ENCODE measurements at regions not wholly inside any gene's neighbourhood (a gene's known extent, or its start where the extent isn't known, plus 50 kb on each side); places are given as distances from the start of the nearest gene placed in this dataset.
A peak's percentile ranks its signal among the peaks of the same experiment; 100 is the strongest.

DNA sequence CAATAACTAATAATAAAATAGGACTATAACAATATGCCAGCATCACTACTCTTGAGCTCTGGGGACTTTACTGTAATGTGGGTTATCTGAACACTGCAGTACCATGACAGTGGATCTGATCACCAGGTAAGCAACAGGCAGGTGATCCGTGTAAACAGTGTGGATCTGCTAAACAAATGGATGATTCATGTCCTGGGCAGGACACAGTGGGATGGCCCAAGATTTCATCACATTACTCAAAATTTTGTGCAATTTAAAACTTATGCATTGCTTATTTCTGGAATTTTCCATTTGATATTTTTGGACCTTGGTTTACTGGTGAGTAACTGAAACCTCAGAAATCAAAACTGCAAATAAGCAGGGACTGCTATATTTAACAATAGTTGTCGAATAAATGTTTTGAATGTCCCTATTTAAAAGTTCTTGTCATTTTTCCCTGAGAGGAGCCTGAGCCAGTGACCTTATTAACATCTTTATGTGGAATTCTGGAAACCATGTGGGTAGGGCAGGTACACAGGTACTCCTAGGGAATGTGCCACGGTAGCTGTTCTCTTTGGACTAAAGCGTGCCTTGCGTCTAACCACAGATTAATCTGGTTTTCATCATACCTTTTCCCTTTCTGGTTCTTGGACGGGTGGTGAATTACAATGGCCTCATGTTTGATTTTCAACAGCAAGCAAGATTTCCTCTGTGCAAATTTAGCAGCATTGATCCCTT is 214.5 kb upstream of the SASH1 start:
- DNase-seq: no peak

DNA sequence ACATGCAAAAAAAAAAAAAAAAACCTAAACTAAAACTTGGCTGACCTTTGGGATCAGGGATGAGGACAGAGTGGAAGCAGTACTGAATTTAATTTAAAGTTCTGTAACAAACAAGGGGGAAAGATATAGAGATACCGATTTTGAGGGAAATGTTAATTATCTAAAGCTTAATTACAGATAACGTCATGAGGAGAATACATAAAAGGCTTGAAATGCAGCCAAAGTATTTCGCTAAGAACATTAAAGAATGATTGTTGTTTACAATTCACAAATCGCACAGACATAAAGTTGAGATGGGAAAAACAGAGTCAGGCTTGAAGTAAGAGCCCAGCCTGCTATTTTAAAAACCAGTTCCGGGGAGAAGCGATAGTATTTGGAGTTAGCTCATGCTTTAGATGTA is 208.0 kb upstream of the SASH1 start:
- DNase-seq: no peak

DNA sequence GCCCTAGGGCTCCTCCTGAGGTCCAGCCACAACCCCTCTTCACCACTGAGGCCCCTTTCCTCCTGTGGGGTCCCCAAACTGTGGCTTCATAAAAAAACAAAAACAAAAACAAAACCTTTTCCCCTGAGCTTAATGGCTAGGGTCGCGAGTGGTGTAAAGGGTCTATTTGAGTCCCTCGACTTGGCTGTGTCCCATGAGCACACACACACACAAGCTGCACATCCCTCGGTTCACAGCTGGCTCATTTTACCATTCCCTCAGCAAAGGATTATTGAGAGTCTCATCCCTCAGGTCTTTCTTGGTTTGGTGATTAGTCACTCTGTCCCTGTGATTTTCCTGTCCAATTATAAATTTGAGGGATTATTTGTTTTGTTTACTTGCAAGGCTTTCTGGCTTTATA is 206.1 kb upstream of the SASH1 start:
- DNase-seq: no peak

DNA sequence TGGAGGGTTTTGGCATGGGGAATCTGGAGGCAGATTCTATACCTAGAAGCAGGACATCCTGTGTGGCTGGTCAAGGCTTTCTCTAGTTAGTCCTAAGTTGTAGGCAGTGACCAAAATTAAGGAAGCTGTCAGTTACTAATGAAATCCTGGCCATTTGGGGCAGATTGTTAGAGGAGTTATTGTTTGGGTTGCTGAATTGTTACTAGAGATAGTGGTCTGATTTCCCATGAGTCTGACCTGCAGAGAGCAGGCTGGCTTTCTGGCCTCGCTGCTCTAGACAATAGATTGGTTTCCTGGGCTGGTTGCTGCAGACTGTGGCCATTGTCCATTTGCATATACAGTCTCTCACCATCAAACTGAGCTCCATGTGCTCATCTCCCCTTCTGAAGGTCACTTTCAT is 205.0 kb upstream of the SASH1 start:
- DNase-seq: no peak

DNA sequence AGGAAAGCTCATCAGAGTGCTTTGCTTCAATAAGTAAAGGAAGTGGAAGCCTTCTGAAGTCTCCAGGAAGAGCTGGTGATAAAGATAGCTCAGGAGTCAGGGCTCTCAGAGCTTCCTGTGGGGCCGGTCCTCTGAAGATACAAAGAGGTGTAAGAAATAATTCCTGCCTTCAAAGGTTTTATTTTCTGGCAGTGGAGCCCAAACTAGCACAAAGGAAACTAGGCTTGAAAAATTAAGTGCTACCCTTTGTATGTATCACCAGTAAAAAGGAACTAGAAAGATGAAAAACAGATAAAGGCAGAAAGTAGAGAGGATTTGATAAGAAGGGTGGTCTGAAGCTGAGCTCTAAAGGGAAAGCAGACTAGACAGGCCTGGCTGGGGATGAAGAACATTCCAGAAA is 204.1 kb upstream of the SASH1 start:
- DNase-seq: peak; percentile 12

DNA sequence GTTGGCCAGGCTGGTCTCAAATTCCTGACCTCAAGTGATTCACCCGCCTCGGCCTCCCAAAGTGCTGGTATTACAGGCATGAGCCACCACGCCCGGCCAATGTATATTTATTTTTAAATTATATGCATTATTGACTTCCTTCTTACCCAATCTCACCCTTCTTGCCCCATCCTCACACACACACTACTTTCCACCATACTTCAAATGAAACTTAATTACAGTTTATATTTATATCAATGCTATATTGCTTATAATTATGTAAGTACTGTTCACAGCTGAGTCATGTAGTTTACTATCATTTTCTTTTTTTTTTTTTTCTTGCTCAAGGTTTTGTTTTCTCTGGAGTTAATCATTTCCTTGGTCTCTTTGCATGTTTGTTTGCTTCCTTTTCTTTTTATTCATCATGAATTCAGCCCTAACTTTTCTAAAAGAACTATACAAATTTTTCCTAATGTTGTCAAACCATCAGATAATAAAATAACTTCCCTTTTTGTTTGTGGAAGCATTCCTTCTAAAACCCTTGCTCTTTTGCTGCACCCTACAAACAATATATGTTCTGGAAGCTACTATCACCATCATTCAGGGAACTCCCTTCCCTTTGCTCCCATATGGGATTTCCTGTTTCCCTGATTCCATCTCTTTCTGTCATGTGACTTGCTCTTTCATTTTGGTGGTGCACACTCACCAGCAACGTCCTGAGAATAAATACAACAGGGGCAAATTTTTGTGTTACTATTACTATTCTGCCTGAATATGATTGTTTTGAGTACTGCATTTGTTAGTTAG is 201.7 kb upstream of the SASH1 start:
- DNase-seq: no peak

DNA sequence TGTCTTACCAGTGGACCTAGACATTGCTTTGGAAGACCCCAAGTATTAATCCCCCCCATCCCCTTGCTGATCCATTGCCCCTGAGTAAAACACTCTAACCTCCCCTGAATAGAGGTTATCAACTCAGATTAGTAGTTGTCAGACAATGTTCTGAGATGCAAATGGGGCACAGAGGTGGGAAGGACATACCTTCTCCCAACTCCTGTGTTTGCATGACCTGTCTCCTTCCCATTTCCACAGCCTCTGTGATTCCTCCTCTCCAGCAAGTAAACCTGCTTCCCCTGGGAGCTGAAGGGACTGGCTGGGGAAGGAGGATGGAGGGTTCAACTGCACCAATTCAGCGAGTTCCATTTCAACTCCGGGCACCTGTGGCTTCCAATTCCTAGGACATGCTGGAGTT is 199.8 kb upstream of the SASH1 start:
- no peak for DNase-seq

DNA sequence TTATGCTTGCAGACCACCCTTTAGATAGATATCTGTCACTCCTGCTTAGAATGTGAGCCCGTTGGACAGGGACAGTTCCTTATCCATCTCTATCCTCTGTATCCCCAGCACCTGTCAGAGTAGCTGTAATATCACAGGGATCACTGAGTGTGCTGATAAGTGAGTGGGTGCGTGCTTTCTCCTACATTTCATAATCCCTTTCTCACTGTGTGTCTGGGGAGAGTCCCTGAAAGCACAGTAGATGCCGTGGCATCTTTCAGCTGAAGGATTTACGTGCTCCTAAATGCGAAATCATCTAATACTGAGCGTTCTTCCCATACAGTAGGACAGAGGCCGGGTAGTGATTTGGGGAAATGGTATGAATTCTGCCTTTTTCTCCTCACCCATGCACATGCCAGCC is 198.9 kb upstream of the SASH1 start:
- DNase-seq: no peak

DNA sequence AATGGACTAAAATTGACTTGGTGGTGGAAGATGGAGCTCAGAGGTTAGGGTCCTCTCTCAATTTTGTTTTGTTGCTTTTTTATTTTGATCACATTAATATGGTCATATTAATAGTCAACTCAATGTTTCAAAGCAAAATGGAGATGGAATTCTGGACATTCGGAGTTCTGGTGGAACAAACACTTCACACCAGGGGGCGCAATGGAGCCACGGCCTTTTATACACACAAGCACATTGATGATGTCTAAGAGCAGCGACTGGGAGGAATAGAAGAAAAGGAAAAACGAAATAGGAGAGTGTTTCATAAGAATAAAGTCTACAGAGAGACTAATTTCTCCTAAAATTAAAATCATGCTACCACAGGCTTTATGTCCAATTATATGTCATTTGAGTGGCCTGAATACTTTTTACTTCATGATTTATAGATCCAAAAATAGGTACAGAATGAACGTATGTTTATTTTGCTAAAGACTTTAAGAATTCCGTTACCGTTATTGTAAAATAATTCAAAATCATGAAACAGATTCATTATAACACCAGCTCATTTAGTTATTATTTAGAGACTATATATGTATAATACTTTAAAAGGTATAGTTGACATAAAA is 197.6 kb upstream of the SASH1 start:
- DNase-seq: peak; percentile 90

DNA sequence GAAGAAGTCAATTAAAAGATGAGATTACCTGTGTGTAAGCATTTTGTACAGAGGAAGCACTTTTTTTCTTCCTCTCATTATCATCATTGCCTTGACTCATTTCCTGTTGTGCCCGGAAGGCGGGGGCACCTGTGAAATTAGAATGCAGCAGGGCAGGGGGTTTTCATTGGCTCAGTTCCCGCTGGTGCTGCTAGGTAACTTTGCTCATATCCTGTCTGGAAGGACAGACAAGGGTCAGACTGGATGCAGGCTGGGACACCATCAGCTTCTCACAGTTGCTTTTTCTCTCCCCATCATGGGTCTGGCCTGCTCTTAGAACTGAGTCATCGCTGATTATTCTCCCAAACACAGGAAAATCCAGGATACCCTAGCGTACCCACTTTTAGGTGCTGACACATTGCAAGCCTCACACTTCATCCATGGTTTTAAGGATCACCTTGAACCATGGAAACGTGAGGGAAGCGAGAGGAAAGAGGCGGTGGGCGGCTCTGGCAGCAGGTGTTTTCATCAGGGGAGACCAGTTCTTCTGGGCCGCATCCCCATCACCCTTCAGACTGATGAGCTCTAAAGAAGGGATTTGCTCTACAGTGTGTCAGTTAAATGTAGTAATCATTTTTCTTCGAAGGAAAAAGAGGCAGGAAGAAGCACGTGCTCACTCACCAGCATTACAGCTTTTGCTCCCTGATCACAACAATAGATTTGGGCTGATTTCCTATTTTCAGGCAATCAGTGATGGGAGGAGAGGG is 195.7 kb upstream of the SASH1 start:
- DNase-seq: no peak

DNA sequence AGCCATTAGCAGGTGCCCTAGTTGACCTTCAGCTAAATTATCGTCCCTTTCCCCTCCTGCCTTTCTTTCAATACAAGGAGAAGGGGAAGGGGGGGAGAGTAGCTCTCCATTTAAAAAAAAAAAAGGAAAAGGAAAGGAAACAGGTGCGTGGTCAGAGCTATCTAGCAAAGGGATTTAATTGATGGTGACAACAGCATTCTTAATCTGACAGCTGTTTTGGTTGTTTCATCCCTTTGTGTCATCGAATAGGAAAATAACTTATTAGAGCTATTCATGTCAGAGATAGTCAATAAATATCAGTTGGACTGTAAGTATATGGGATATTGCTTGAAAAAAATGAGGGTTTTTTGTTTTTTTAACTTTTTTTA is 195.2 kb upstream of the SASH1 start:
- DNase-seq: no peak

DNA sequence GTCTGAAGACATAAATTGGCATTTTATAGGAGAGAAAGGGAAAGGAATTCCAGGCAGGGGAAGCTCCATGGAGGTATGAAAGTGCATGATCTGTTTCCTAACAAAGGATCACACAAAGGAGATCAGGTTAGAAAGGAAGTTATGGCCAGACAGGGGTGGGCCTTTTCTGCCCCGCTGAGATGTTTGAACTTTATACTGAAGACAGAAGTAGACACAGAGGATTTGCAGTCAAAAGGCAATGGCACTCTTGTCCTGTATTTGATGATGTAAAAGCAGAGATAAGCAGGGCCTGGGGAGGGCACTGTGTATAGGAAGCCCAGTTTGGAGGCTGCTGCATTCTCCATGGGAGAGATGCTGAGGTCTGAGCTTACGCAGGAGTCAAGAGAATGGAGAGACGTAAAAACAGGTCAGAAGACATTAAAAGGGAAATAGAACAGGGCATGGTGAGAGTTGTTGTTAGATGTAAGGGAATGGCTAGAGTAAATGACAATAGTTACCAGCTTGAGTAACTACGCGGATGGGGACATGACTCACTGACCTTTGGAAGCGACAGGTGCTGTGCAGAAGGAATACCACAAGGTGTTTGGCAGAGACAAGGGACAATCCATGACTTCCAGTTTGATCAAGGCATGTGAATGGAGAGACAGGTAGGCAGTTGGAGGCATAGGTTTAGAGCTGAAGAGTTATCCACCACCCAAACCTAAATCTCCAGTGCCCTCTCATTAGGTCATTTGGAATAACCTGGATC is 190.6 kb upstream of the SASH1 start:
- no peak for DNase-seq

DNA sequence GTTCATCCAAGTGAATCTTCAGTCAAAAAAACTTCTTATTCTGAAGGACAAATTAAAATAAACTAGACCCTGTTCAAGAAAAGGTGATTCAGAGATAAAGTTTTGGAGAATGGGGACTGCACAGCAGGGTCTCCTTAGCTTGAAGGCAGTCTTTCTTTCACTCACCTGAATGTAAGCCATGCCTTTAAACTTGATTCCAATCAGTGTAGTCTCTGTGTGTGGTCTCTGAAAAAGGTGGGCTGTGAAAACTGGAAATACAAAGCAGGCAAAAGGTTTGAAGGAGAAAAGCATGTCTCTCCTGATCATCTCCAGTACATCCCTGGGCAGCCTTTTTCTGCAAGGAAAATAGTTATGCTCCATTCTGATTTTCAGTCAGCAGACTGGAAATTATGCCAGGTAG is 188.0 kb upstream of the SASH1 start:
- DNase-seq: no peak

DNA sequence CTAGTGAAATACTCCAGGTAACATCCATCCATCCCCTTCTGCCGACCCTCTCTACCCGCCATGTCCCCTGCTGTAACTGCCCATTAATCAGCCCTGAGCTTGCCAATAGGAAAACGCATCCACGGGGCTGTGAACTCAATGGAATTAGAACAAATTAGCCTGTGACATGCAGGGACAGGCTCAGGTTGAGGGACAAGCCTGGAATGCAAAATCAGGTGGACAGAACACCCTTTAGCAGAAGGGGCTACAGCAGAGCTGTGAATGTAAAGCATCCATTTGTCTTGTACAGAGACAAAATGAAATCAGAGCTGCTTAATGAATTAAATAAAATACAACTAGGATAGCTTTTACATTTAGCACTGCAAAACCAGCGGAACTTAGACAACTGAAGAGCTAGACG is 187.3 kb upstream of the SASH1 start:
- DNase-seq: no peak

DNA sequence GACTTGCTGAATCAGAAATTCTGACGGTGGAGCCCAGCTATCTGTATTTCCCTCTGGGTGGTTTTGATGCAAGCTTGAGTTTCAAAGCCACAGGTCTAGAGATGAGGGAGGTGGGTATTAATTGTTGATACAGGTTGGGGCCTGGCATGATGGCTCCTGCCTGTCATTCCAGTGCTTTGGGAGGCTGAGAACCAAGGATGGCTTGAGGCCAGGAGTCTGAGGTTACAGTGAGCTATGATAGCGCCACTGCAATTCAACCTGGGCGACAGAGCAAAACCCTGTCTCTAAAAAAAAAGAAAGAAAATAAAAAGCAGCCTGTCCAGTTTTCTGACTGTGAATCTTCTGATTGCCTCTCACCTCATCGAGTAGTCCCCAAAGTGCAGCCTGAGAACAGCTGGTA is 184.8 kb upstream of the SASH1 start:
- DNase-seq: no peak

DNA sequence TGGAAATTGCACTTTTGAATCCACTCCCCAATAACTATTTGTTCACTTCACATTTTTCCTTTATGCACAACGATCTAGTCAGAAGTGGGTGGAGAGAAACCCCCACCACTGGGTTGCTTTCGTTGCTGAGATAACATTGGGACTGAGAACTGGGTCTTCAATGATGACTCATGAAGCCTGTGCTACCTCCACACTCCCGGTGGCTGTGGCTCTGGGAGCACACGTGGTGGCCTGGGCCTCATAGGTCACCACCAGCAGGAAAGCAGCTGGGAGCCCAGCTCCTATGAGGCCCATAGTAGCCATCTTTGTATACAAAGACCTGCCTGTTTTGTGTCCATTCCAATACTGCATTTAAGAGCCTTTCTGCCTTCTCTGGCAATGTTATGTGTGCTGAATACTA is 178.0 kb upstream of the SASH1 start:
- peak; percentile 21 for DNase-seq

DNA sequence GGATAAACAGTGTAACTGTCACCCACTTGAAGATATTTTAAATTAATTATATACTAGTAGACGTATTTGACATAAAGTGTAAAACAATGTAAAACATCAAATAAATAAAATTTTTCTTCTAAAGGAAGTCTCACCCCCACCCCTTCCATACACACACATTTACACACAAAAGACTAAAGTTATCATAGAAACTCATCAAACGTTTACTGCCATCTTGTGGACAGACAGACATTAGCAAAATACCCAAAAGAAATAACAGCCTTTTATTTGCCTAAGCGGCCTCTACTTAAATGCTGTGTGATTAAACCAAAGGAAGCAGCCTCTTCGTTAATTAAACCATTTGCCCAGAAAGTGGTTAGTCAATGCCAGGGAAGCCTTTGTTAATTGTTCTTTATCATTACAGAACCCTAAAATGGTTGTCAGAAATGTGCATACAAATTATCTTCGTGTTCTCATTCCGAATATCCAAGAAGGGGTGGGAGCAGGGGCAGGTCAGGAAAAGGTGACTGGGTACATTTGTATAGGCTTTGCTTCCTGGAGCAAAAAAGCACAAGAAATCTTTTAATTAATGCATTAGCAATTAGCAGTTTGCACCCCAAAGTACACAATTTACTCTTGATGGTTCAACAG is 176.2 kb upstream of the SASH1 start:
- DNase-seq: peak; percentile 69

DNA sequence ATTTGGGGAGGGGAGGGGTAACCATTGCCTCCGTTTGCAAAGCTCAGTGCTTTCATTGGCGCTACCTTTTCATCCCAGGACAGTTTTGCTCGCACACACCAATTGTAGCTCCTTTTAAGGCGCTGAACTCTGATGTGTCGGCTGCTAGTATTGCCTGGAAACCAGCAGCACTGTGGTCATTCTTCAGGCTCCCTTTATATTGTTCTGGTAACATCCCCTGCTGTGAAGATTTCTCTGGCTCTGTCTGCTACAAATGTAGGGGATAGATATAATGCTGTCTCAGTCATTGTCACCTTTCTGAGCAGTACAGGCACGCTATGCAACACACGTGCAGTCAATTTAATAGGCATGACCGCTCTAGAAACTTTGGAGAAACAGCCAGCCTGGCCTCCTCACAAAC is 172.9 kb upstream of the SASH1 start:
- no peak for DNase-seq

DNA sequence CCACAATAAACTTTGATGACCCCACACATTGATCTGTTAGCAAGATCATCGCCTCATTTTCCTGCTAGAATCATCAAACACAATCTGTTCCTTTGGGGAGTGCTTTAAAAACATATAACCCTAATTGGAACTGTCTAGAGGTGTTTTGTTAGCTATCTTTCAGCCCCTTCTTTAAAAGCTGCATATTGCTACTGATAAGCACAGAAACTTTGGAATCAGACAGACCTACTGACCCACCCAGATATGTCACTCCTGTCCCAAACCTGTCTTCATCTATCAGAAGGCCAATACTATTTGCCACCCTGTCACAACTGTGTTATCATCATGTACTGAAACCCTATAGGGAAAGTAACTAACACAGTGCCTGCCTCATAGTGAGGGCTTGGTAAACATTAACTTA is 172.4 kb upstream of the SASH1 start:
- DNase-seq: no peak

DNA sequence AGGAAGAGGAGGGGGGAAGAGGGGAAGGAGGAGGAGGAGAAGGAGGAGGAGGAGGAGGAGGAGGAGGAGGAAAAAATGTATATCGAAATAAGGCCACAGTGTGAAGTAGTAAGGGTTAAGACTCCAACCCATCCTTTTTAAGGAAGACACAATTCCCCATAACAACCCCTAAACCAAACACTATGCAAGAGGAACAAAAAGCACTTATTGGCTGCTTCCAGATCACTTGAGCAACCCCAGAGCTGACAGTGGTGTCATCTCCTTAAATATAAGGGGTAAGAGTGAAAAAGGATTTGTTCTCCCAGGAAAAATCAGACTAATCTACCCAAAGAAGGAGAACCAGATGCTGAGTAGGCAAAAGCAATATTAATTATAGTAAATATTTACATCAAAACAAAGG is 169.1 kb upstream of the SASH1 start:
- DNase-seq: no peak

DNA sequence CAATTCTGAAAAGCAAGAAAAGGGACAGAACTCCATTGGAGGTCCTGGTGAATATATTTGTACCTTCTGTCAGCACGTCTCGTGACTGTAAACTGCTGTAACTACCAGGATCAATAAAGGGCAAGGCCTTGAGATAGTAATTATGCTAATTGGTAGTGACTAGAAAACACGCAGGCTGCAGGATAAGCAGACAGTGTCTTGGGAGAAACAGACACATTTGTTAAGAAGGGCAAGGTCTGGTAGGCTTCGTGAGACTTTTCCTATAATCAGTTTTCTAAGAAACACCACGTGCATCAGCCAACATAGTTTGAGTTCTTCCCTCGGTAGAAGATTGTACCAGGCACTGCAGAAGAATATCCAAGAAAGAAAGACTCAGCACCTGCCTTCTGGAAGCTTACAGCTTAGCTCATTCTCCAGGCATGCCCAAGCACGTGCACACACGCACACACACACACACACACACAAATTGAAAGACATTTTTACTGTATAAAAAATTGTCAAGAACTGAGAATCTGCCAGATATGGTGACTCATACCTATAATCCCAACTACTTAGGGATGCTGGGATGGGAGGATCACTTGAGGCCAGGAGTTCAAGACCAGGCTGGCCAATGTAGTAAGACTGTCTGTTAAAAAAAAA is 167.0 kb upstream of the SASH1 start:
- DNase-seq: no peak

Measured in OCI-M1 (cell line).